HG03432 (cell line): ENCODE measurements at regions not wholly inside any gene's neighbourhood (a gene's known extent, or its start where the extent isn't known, plus 50 kb on each side); places are given as distances from the start of the nearest gene placed in this dataset.
"Not testable (repeated sequence)": the region's sequence is repeated elsewhere in the genome, so short reads cannot be mapped to it uniquely, and the experiment has no call there.

Experiments used
- ATAC-seq: cut with Tn5 transposase; IDR thresholded peaks from one replicate; pipeline ENCODE4 v1.9.1; 2021; ENCODE audit warnings: mild to moderate bottlenecking, moderate library complexity; ENCODE audit not compliant: unreplicated experiment

GRCh38 chr18:49697049-49697448 lies 116.3 kb downstream of the ACAA2 start:
- ATAC-seq, result no peak

- ATAC-seq, result no peak
Measured at GRCh38 chr18:49694402-49694801, 118.9 kb downstream of the ACAA2 start.

- no peak for ATAC-seq
Measured at GRCh38 chr18:49693717-49694005, 119.7 kb downstream of the ACAA2 start.

- no peak for ATAC-seq
Measured at GRCh38 chr18:49692906-49693716, 120.2 kb downstream of the ACAA2 start.

GRCh38 chr18:49691177-49691608 lies 122.1 kb downstream of the ACAA2 start:
- no peak for ATAC-seq

GRCh38 chr18:49690312-49690711 lies 123.0 kb downstream of the ACAA2 start:
- ATAC-seq, result no peak

GRCh38 chr18:49685231-49685942 lies 123.5 kb downstream of the LIPG start:
- ATAC-seq, result no peak

GRCh38 chr18:49682803-49683190 lies 120.9 kb downstream of the LIPG start:
- ATAC-seq, result not testable (repeated sequence)

- no peak for ATAC-seq
Measured at GRCh38 chr18:49682173-49682802, 120.4 kb downstream of the LIPG start.

GRCh38 chr18:49681387-49681786 lies 119.5 kb downstream of the LIPG start:
- no peak for ATAC-seq

- ATAC-seq, result peak; percentile 7
Measured at GRCh38 chr18:49678440-49678839, 116.6 kb downstream of the LIPG start.

- ATAC-seq, result peak; percentile 90
Measured at GRCh38 chr18:49677762-49678413, 116.0 kb downstream of the LIPG start.

- no peak for ATAC-seq
Measured at GRCh38 chr18:49677081-49677480, 115.2 kb downstream of the LIPG start.

GRCh38 chr18:49673281-49673680 lies 111.4 kb downstream of the LIPG start:
- ATAC-seq, result no peak

GRCh38 chr18:49672853-49673252 lies 111.0 kb downstream of the LIPG start:
- ATAC-seq, result no peak

GRCh38 chr18:49669403-49669802 lies 107.5 kb downstream of the LIPG start:
- no peak for ATAC-seq

- no peak for ATAC-seq
Measured at GRCh38 chr18:49668574-49669275, 106.9 kb downstream of the LIPG start.

- ATAC-seq, result no peak
Measured at GRCh38 chr18:49667462-49667861, 105.6 kb downstream of the LIPG start.

- no peak for ATAC-seq
Measured at GRCh38 chr18:49666045-49666775, 104.4 kb downstream of the LIPG start.
